Astrocyte (in vitro differentiated cells and primary cell): ENCODE measurements at regions not wholly inside any gene's neighbourhood (a gene's known extent, or its start where the extent isn't known, plus 50 kb on each side); places are given as distances from the start of the nearest gene placed in this dataset.

Experiments used
- EZH2 ChIP-seq: IDR thresholded peaks from 2 replicates; pipeline ENCODE4 v1.6.1; 2012; ENCODE audit warnings: mild to moderate bottlenecking, low read length, inconsistent platforms; ENCODE audit not compliant: insufficient read depth
- TF ChIP-seq, protein P1 (sequence below): IDR thresholded peaks from 2 replicates; pipeline ENCODE4 v1.5.1; 2011; ENCODE audit warnings: low read depth, mild to moderate bottlenecking, inconsistent platforms, low read length, moderate library complexity; ENCODE audit not compliant: insufficient read depth

GRCh38 chr12:114164351-114164750 lies 198.2 kb upstream of the RBM19 start:
- TF ChIP-seq, protein P1, sequence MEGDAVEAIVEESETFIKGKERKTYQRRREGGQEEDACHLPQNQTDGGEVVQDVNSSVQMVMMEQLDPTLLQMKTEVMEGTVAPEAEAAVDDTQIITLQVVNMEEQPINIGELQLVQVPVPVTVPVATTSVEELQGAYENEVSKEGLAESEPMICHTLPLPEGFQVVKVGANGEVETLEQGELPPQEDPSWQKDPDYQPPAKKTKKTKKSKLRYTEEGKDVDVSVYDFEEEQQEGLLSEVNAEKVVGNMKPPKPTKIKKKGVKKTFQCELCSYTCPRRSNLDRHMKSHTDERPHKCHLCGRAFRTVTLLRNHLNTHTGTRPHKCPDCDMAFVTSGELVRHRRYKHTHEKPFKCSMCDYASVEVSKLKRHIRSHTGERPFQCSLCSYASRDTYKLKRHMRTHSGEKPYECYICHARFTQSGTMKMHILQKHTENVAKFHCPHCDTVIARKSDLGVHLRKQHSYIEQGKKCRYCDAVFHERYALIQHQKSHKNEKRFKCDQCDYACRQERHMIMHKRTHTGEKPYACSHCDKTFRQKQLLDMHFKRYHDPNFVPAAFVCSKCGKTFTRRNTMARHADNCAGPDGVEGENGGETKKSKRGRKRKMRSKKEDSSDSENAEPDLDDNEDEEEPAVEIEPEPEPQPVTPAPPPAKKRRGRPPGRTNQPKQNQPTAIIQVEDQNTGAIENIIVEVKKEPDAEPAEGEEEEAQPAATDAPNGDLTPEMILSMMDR = no peak
- TF ChIP-seq EZH2 = no peak
